ENCODE measurements at regions not wholly inside any gene's neighbourhood (a gene's known extent, or its start where the extent isn't known, plus 50 kb on each side); places are given as distances from the start of the nearest gene placed in this dataset.

DNA sequence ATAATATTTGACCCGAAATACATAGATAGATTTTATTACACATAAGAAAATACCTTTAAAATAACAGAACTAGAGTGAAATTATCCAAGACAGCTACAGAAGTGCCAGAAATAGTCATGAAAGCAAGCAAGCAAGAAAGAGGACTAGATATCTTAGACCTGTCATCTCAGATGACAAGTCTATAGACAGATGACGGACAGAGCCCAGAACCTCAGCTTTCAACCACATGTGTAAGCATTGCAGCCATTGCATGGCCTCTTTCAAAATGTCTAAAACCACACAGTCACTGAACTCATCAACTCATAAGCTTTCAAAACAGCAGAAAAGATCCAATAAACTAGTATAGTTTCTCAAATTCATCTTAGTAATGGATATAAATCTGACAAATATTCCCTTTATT lies 59.8 kb upstream of the FHIT start:
- no peak for DNase-seq (ENCODE audit: low read depth)

DNA sequence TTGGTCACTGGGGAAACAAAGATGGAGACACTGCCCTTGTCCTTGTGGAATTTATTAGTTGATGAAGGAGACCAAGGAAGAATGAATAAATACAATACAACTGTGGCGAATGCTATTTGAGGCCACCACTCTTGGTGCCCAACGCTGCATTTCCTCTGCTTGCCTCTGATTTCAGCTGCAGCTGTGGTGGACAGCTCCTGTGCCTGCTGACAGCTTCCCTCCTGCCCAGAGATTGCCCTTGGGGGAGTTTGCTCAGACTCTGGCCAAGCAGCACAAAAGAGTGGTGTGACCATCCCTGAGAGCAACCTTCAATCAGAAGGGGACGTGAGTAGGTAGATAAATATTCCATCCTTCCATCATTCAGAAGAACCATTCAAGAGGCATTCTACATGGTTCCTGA lies 64.6 kb upstream of the FHIT start:
- DNase-seq (ENCODE audit: low read depth), result no peak

DNA sequence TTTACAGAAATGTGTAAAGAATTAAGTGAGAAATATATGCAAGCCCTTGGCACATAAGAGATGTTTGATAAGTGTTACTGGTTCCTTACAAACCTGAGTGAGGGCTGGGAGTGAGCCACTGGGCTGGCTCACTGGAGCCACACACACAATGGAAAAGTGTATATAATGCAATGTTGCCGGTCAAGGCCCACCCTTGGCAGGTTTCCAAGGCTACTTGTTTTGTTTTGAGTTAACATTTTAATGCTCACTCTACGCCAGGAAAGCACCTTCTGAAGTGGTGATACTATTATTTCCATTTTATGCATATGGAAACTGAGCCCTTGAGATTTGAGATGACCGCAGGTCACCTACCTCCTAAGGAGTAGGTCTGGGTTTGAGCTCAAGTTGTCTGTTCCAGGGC lies 71.8 kb upstream of the FHIT start:
- DNase-seq (ENCODE audit: low read depth), result no peak

DNA sequence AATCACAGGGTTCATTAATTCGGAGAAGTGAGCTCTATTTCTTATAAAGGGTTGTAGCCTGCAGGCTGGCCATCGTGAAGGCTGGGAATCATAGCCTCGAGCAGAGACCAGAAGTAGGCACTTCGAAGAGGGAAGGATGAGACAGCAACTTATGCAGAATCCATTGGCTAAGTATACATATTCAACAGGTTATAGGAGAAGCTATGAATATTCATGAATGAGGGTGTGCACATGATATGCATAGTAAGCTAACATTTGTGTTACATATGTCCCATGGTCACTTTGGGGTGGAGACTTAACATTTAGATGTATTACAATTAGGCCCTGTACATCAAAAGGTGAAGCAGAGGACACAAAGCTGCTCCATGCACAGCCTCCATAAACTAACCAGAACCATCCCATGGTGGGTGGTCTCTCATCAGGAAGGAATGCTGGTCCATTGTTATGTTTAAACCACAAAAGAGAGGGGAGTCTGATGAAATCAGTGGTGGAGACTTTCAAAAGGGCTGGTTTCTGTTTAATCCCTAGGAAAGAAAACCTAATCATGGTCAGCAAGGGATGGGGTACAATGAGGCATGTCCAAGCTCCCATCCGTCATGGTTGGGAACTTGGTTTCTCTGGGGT lies 80.8 kb upstream of the FHIT start:
- no peak for DNase-seq (ENCODE audit: low read depth)

DNA sequence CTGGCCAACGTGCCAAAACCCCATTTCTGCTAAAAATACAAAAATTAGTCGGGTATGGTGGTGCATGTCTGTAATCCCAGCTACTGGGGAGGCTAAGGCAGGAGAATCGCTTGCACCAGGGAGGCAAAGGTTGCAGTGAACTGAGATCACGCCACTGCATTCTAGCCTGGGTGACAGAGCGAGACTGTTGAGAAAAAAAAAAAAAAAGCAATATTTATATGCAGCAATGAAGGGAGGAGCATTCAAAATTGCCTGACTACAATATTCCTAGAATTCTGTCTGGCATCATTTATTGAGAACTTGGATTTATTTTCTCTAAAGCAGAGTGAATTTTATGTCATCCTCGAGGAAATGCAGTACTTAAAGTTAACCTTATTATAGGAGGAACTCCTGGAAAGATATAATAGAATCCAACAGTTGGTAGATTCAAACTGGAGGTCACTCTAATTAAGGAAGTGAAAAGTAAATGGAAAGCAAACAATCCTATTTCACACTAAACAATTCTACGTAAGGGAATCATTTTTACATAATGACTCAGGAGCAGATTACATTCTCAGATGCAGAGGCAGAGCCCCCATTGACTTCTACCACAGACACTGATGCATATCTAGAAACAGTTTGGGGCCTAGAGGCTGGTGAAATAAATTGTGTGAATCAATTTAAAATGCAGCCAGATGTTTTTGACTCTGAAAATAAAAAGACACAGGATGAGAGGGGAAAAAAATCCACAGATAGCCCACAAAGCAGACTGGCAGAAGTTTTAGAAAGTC lies 82.1 kb upstream of the FHIT start:
- no peak for DNase-seq (ENCODE audit: low read depth)

DNA sequence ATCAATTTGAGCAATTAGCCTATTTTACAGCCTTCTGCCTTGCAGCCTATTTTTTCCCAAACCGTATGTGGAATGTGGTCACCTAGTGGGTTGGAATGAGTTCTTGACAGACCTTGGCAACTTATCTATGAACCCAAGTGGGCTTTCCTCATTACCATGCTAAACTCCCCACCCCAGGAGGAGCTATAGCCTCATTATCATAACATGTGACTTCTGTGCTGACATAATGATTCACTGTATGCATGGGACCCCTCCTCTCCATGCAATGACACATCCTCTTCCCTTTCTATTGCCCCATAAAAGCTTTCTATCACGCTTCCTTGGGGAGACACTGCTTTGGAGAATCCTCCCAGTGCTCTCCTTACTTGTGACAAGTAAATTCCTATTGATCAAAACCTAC lies 83.5 kb upstream of the FHIT start:
- no peak for DNase-seq (ENCODE audit: low read depth)

DNA sequence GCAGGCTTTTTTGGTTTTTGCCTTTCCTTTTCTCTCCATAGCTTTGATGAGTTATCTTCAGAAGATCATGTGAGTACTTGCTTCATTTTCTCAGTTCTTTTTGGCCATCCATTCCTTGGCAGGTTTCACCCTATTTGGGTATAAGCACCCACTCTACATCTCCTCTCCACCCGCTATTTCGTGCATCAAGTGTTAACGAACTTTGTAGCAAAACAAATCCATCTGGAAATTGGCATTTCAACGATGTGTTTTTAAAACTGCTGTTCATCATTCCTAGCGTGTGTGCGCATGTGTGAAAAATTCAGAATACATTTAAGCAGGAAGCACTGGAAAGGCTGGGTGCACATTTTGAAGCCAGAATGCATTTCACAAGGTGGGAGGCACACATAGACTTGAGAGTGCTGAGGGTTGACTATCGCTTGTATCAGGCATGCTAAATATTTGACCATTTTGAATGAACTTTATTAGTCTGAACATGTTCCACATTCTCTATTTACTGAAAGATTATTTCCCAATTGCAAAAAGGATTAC lies 89.7 kb upstream of the FHIT start:
- no peak for DNase-seq (ENCODE audit: low read depth)

DNA sequence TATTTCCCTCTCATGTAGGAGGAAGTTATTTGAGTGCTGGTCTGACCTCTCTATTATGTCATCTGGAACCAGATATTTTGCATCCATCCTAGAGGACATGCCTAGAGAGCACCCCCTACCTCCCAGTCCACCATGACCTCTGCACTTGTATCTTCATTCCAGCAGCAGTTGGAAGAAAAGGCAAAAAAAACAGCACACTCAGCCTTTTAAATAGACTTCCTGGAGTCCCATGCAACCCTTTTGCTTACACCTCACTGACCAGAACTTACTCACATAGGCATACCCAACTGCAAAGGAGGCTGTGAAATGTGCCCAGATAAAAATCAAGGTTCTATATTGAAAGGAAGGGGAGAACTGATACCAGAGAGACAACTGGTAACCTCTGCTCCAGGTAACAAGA lies 92.3 kb upstream of the FHIT start:
- no peak for DNase-seq (ENCODE audit: low read depth)

DNA sequence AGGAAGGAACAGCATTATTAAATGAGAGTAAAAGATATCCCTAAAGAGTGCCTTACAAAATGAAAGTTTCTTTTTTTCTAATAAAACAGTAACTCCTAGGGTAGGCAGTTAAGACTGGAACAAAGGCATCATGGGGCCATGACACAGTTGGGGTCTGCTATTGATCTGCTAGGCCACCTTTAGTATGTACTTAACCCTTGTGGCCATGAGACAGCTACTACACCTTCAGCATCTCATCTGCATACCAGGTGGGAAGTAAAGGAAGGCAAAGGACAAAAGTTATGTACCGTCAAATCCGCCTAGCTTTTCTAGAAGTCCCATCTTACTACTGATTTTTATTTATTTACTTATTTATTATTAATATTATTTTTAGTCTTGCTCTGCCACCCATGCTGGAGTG lies 93.8 kb upstream of the FHIT start:
- DNase-seq (ENCODE audit: low read depth), result no peak

DNA sequence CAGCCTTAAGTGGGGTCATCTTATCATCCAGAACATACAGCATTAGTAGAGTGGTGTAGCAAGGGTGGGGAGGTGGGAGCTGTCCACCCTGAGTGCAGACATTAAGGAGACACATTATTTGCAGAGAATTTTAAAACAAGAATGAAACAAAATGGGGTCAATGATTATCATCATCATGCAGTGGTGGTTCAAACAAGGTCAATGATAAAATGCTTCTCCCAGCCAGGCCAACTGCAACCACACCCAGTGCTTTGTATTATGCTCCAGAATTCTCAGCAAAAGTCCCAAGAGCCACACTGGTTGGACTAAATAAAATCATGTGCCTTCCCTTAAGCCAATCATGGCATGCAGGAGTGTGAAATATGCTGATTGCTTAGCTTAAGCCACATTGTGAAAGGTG lies 96.7 kb upstream of the FHIT start:
- DNase-seq (ENCODE audit: low read depth), result no peak

DNA sequence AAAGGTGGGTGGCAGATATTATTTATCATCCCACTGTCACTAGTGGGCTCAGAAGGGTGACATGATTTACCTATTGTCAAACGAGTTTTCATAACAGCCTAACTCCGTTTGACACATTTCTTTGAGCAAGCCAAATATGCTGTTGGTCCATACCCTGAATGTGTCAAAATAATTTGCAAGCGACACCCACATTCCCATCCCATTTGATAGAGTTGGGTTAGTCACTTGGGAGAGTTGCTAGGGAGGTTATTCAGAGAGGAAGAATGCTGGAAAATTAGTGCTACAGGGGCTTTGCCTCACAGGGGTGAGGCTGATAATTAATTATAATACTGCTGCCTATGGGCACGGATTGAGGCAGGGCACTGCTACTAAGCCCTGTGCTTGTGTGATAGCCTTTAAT lies 98.5 kb upstream of the FHIT start:
- DNase-seq (ENCODE audit: low read depth), result no peak

DNA sequence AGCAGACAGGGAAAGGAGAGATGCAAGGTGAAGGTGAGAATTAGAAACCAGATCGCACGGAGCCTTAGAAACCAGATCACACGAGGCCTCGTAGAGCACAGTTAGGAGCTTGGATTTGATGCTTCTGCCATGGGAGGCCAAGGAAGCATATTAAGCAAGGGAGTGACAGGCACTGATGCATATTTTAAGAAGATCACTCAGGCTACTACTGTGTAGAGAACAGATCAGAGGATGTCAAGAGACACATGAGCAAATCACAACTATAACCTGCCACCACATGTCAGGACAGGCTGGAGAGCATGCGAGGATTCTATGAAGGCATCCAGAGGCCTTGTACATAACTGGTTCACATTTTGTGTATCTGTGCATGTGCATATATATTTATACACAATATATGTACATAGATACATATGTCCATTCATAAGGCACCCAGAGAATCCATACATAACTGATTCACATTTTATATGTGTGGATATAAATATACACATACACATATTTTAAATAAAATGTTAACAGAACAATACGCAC lies 99.6 kb upstream of the FHIT start:
- DNase-seq (ENCODE audit: low read depth), result no peak

DNA sequence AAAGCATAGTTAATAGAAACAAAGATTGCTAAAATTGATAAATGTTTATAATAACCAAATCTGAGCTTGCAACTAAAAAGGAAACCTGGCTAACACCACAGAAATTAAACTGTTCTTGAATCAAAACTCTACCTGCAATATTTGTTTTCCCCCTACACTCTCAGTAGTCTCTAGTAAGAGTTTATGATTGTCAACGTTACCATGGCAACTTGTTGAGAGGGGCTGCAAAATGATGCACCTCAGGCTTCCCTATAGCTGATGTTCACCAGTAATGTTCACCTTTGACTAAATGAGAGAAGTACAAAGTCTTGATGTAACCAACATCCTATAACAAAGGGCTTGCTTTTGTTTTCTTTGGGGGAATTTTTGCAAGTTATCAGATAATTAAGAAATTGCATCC lies 101.1 kb upstream of the FHIT start:
- no peak for DNase-seq (ENCODE audit: low read depth)

DNA sequence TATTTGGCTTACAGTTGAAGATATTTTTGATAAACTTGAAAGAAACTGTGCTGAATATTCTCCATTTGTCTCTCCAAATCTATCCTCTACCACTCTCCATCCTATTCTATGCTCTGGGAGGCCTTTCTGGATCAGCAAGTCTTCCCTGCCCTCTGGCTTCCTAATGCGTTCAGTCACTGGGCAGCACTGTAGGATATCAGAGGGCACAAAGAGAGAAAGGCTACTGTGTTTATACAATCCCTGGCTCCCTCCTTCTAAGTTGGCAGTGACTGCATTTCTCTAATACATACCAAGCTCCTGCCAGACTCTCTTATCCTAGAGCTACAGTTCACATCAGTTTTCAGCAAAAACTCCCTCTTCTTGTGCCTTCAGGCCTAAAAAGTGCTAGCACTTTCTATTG lies 102.1 kb upstream of the FHIT start:
- DNase-seq (ENCODE audit: low read depth), result no peak

DNA sequence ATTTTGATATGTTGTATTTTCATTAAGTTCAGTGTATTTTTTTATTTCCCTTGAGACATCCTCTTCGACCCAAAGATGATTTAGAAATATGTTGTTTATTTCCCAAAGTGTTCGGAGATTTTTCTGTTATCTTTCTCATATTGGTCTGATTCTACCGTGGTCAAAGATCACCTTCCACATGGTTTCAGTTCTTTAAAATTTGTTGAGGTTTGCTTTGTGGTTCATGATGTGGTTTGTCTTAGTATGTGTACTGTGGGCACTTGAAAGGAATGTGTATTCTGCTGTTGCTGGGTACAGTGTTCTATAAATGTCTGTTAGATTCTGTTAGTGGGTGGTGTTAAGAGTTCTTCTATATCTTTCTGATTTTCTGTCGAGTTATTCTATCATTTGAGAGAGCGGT lies 103.4 kb upstream of the FHIT start:
- no peak for DNase-seq (ENCODE audit: low read depth)

DNA sequence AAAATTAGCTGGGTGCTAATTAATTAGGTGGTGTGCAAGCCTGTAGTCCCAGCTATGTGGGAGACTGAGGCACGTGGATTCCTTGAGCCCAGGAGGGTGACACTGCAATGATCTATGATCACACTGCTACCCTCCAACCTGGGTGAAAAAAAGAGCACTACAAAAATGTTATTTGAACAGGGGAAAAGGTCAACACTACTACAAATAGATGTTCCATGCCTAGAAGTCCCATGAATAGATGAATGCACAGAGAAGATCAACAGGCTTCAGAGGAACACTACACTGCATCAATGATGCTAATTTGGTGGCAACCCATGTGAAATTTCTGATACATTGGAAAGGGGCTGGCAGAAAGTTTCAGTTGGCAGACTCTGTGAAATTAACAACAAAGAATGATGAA lies 105.4 kb upstream of the FHIT start:
- no peak for DNase-seq (ENCODE audit: low read depth)

DNA sequence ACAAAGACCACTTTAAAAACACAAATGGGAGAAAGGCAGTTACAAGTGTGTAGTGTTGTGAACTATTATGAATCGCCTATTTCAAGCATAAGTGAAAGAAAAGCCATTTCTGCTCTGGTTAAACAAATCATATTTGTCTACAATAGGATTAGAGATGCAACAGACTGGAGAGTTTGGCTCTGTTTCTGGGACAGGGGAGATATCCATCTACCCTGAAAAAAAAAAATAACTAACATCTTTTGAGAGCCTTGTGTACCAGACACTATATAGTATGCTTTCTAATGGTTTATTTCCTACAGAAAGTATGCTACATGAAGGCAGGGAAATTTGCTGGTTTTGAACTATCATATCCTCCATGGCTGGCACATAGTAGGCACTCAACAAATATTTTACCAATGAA lies 106.7 kb upstream of the FHIT start:
- DNase-seq (ENCODE audit: low read depth), result no peak

DNA sequence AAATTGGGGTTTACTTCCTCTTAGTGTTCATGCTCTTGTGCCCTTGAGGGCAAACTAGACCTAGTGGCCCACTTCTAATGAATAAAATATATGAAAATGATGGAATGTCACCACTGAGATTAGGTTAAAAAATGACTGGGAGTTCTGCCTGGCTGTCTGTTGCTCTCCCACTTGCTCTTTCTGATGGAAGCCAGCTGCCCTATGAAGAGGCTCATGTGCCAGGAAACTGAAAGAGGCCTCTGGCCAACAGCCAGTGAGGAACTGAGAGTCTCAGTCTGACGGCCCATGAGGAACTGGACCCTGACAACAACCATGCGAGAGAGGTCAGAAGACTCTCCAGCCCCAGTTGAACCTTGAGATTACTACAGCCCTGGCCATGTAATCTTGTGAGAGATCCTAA lies 107.1 kb upstream of the FHIT start:
- DNase-seq (ENCODE audit: low read depth), result peak; percentile 14

DNA sequence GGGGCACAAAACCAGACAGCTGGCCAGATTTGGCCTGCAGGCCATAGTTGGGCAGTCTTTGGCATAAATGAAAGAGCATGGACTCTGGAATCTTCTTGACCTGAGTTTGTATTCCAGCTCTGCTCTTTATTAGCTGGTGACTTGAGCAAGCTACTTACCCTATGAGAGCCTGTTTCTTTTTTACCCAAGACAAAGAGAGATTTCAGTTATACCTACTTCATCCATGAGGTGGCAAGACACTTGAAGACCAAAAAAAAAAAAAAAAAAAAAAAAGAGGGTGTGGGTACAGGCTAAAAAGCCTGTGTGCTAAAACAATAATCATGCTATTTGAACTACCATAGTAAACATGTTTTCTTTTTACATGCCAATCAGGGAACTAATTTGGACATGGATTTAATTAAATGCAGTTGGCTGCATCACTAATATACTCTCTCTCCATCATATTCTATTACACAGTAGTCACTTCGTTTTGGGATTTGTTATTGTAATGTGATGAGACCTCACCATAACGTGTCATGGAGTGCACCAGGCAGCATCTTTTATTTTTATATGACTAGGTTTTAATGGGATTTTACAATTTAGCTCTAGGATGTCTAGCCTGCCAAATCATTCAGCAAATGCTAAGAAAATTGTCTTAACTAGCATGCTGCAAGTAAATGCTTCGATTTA lies 109.2 kb upstream of the FHIT start:
- DNase-seq (ENCODE audit: low read depth), result no peak

DNA sequence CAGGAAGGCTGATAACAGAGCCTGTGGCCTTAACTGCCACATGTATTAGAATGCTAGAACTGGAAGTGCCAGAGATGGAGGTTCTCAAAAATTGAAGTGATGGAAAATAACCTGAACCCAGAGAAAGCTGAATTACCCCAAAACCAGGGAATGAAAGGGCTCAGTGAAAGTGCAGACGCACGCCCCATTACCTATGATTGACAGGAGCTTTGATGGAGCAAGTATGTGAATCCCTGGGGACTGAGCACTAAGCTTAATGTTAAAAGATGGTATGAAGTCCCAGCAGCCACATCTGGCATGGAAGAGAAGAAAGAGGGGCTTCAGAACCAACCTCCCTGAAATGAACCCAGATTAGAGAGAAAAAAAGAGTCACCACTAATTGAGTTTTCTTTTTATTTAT lies 118.4 kb upstream of the FHIT start:
- DNase-seq (ENCODE audit: low read depth), result no peak

DNA sequence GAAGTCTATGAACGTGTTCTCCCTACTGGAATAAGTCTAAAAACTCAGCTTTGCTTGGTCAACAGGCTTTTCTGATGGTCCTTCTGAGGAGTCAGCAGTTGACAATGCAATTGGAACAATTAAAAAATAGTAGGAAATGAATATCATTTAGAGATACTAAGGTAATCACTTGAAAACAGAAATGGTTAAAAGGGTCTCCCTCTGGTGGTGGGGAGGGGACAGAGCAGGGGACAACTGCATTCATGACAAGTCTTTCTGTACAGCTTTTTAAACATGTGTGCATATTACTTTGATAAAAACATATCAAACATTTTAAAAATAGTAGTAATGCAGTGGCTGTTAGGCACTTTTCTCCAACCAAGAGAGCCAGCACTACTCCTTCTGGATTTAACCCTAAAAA lies 119.9 kb upstream of the FHIT start:
- DNase-seq (ENCODE audit: low read depth), result no peak

DNA sequence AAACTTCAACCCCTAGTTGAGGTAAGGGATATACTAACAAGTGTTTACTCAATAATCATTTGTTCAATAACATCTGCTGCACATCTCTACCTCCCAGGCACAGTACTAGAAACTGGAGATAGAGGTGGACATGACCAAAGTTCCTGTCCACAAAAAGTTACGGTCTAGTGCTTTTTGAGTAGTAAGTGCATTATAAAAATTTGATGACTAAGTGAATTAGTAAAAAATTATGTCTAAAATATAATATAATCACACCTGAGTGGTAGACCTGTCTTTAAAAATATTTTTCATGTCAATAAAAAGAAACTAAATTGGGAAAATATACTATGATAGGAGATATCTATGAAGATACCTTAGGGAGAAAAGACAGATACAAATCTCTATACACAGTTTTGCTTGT lies 121.5 kb upstream of the FHIT start:
- no peak for DNase-seq (ENCODE audit: low read depth)

DNA sequence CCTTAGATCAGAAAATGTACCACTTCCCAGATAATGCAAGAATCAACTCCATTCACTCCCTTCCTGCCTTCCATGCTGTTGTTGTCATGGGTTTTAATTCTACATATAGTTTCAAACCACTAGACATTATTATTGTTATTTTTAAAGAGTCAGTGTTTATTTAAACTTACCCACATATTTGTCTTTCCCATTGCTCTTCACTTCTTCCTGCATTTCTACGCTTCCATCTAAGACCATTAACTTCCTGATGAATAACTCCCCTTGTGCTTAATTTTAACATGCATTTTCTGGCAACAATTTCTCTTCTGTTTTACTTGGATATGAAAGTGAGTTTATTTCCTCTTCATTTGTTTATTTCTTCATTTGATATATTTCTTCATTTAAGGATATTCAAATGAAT lies 127.1 kb upstream of the FHIT start:
- no peak for DNase-seq (ENCODE audit: low read depth)

Data from forelimb muscle (tissue), 1 donor.